SK-N-SH (cell line): ENCODE measurements at regions not wholly inside any gene's neighbourhood (a gene's known extent, or its start where the extent isn't known, plus 50 kb on each side); places are given as distances from the start of the nearest gene placed in this dataset.

ENCODE experiments used
- CTCF ChIA-PET: fragments of 300-600, 350-600 bp; formaldehyde crosslinking; extraction: SDS; loops from one replicate; lab custom pipeline; 2021; lab: Yijun Ruan, JAX
- POLR2A ChIA-PET: fragments of 350-600 bp; sonication (Branson Sonifier 250); formaldehyde crosslinking; extraction: SDS; loops from one replicate; lab custom pipeline; 2020; ENCODE audit warnings: antibody characterized with exemption, inconsistent platforms; lab: Yijun Ruan, JAX
- DNase-seq: peaks from one replicate; pipeline ENCODE4 v3.0.0; 2012
- H2AFZ ChIP-seq: fragments of 200-600 bp; sonication (generic); 2 replicates; pipeline ENCODE4 v1.8.1; 2016; ENCODE audit warnings: antibody characterized with exemption, mild to moderate bottlenecking, low read depth
- H3F3A ChIP-seq: fragments of 200-600 bp; sonication (generic); replicated peaks from 2 replicates; pipeline ENCODE3; 2016; ENCODE audit warnings: antibody characterized with exemption, mild to moderate bottlenecking; ENCODE audit not compliant: insufficient read depth
- H3K27ac ChIP-seq, 2 experiments: fragments of 200-500 bp in 1 of 2; fragments of 200-600 bp in 1 of 2; sonication (Bioruptor generic) in 1 of 2; sonication (generic), shearing (Covaris generic) in 1 of 2; 2 replicates each; pipeline versions ENCODE4 v1.5.1 to v1.6.1; 2014 to 2016; ENCODE audit warnings: low read depth in 2 of 2, inconsistent platforms in 1 of 2, low read length in 1 of 2, mild to moderate bottlenecking in 1 of 2, mixed read lengths in 1 of 2
- H3K27me3 ChIP-seq: fragments of 200-600 bp; sonication (generic), shearing (Covaris generic); 2 replicates; pipeline ENCODE4 v1.6.1; 2016; ENCODE audit warnings: mixed run types; ENCODE audit not compliant: insufficient read depth
- H3K36me3 ChIP-seq, 2 experiments: fragments of 200-500 bp in 1 of 2; fragments of 200-600 bp in 1 of 2; sonication (Bioruptor generic) in 1 of 2; sonication (generic) in 1 of 2; replicated peaks in 1 of 2; 2 replicates each; pipeline versions ENCODE3 to v1.5.1; 2014 to 2016; ENCODE audit warnings: low read length in 1 of 2, mild to moderate bottlenecking in 1 of 2; ENCODE audit not compliant: insufficient read depth in 2 of 2, control insufficient read depth in 1 of 2
- H3K4me1 ChIP-seq, 2 experiments: fragments of 200-500 bp in 1 of 2; fragments of 200-600 bp in 1 of 2; sonication (Bioruptor generic) in 1 of 2; sonication (generic), shearing (Covaris generic) in 1 of 2; 2 replicates each; pipeline versions ENCODE4 v1.5.1 to v1.6.1; 2014 to 2016; ENCODE audit warnings: low read depth in 1 of 2, low read length in 1 of 2, mixed run types in 1 of 2; ENCODE audit not compliant: insufficient read depth in 2 of 2, control insufficient read depth in 1 of 2
- H3K4me2 ChIP-seq: fragments of 200-600 bp; sonication (generic), shearing (Covaris generic); 2 replicates; pipeline ENCODE4 v1.6.1; 2017; ENCODE audit warnings: mixed run types
- H3K4me3 ChIP-seq, 2 experiments: fragments of 200-500 bp in 1 of 2; fragments of 200-600 bp in 1 of 2; sonication (Bioruptor generic) in 1 of 2; sonication (generic), shearing (Covaris generic) in 1 of 2; 2 replicates each; pipeline versions ENCODE4 v1.5.1 to v1.8.1; 2014 to 2016; ENCODE audit warnings: low read depth in 2 of 2, inconsistent platforms in 1 of 2, low read length in 1 of 2, mild to moderate bottlenecking in 1 of 2, mixed read lengths in 1 of 2, moderate library complexity in 1 of 2
- H3K79me2 ChIP-seq: fragments of 200-600 bp; sonication (generic); 2 replicates; pipeline ENCODE4 v1.8.1; 2017; ENCODE audit warnings: mild to moderate bottlenecking; ENCODE audit not compliant: insufficient read depth
- H3K9ac ChIP-seq: fragments of 200-600 bp; sonication (generic); 2 replicates; pipeline ENCODE4 v1.6.1; 2017; ENCODE audit warnings: mixed run types
- H3K9me2 ChIP-seq: fragments of 200-600 bp; sonication (generic); 2 replicates; pipeline ENCODE4 v1.6.1; 2017; ENCODE audit warnings: mixed run types
- H3K9me3 ChIP-seq: fragments of 200-600 bp; sonication (generic); 2 replicates; pipeline ENCODE4 v1.6.1; 2017; ENCODE audit warnings: mixed run types, mild to moderate bottlenecking, moderate library complexity
- H4K20me1 ChIP-seq: fragments of 200-600 bp; sonication (generic); 2 replicates; pipeline ENCODE4 v1.6.1; 2017; ENCODE audit warnings: mild to moderate bottlenecking, mixed run types; ENCODE audit not compliant: insufficient read depth
- CHD2 ChIP-seq: fragments of 150-350 bp; IDR thresholded peaks from 2 replicates; pipeline ENCODE4 v1.6.1; 2018; ENCODE audit warnings: low read length; ENCODE audit not compliant: partially characterized antibody
- FOSL2 ChIP-seq: IDR thresholded peaks from 2 replicates; pipeline ENCODE4 v1.4.0; 2012; ENCODE audit warnings: low read depth, mild to moderate bottlenecking, moderate library complexity, borderline replicate concordance
- GABPA ChIP-seq: IDR thresholded peaks from 2 replicates; pipeline ENCODE4 v1.4.0; 2012; ENCODE audit warnings: low read depth, mild to moderate bottlenecking
- MAX ChIP-seq: IDR thresholded peaks from 2 replicates; pipeline ENCODE4 v1.4.0; 2012; ENCODE audit warnings: low read depth
- MXI1 ChIP-seq: IDR thresholded peaks from 2 replicates; pipeline ENCODE4 v1.6.1; 2012; ENCODE audit warnings: mild to moderate bottlenecking, low read depth, low read length, improper control_type of control experiment
- NFIC ChIP-seq: IDR thresholded peaks from 2 replicates; pipeline ENCODE4 v1.4.0; 2012; ENCODE audit warnings: borderline replicate concordance
- NRF1 ChIP-seq: IDR thresholded peaks from 2 replicates; pipeline ENCODE4 v1.6.1; 2012; ENCODE audit warnings: low read depth, mild to moderate bottlenecking, low read length
- PBX3 ChIP-seq: IDR thresholded peaks from 2 replicates; pipeline ENCODE4; 2012
- POLR2AphosphoS5 ChIP-seq: IDR thresholded peaks from 2 replicates; pipeline ENCODE4 v1.6.1; 2012; ENCODE audit warnings: low read depth, low read length
- RAD21 ChIP-seq: IDR thresholded peaks from 2 replicates; pipeline ENCODE4 v1.6.1; 2012; ENCODE audit warnings: mild to moderate bottlenecking, low read length
- RCOR1 ChIP-seq: fragments of 150-350 bp; IDR thresholded peaks from 2 replicates; pipeline ENCODE4 v1.6.1; 2017; ENCODE audit warnings: antibody characterized with exemption, low read length
- REST ChIP-seq: IDR thresholded peaks from 2 replicates; pipeline ENCODE4 v1.6.1; 2012; ENCODE audit warnings: mild to moderate bottlenecking, low read depth, low read length, moderate library complexity
- RXRA ChIP-seq: IDR thresholded peaks from 2 replicates; pipeline ENCODE4 v1.4.0; 2012; ENCODE audit warnings: low read depth, mild to moderate bottlenecking, borderline replicate concordance
- SMC3 ChIP-seq: IDR thresholded peaks from 2 replicates; pipeline ENCODE4 v1.6.1; 2012; ENCODE audit warnings: low read depth, low read length, improper control_type of control experiment
- TAF1 ChIP-seq: IDR thresholded peaks from 2 replicates; pipeline ENCODE4 v1.6.1; 2012; ENCODE audit warnings: low read depth, mild to moderate bottlenecking, low read length, moderate library complexity, borderline replicate concordance
- TEAD4 ChIP-seq: IDR thresholded peaks from 2 replicates; pipeline ENCODE4 v1.4.0; 2012; ENCODE audit warnings: mild to moderate bottlenecking, borderline replicate concordance; ENCODE audit not compliant: insufficient read depth
- USF2 ChIP-seq: fragments of 150-350 bp; IDR thresholded peaks from 2 replicates; pipeline ENCODE4 v1.6.1; 2017; ENCODE audit warnings: antibody characterized with exemption, low read length, low read depth, borderline replicate concordance
- ZBTB33 ChIP-seq: IDR thresholded peaks from 2 replicates; pipeline ENCODE4 v1.4.0; 2012; ENCODE audit warnings: low read depth, borderline replicate concordance
- WGBS: methylation state at CpG from one replicate; pipeline ENCODE4 v1.1.6; 2017; ENCODE audit warnings: low lambda C conversion rate; 5-methylcytosine and 5-hydroxymethylcytosine counted together

- Histone ChIP-seq H3K27ac (no peak overlapping the region), H3K79me2 (no peaks in the 10 kb centered on the region), H3F3A (no peaks in the 10 kb centered on the region), H3K4me1 (no peaks in the 10 kb centered on the region), H3K4me2 (no peak overlapping the region), H3K4me3 (no peak overlapping the region), H2AFZ (no peak overlapping the region), H3K27me3 (no peaks in the 10 kb centered on the region), H3K9ac (no peak overlapping the region), H3K9me2 (no peaks in the 10 kb centered on the region), H4K20me1 (no peaks in the 10 kb centered on the region), H3K36me3 (no peaks in the 10 kb centered on the region), H3K9me3 (no peaks in the 10 kb centered on the region)
- ChIA-PET POLR2A (no interaction called here), CTCF (no interaction called here)
- no peak for TF ChIP-seq GABPA
- no peak for TF ChIP-seq PBX3
- TF ChIP-seq SMC3 = no peak
- TF ChIP-seq TAF1 = no peak
- DNase-seq = no peak
- WGBS = 29% methylated on average over 1 of the region's 1 CpG
These were observed 191.4 kb upstream of the SGCD start for GRCh38 chr5:156135531-156135930.

GRCh38 chr5:156137071-156137869, 189.7 kb upstream of the SGCD start:
- Histone ChIP-seq H3K9me3 (no peaks in the 10 kb centered on the region), H4K20me1 (no peaks in the 10 kb centered on the region), H3K79me2 (no peaks in the 10 kb centered on the region), H3K27ac (no peak overlapping the region; a peak in 1 of 4 replicates), H3F3A (no peaks in the 10 kb centered on the region), H3K4me3 (no peak overlapping the region), H3K9ac (no peak overlapping the region), H3K36me3 (no peaks in the 10 kb centered on the region), H3K4me2 (no peak overlapping the region), H3K9me2 (no peaks in the 10 kb centered on the region), H2AFZ (no peak overlapping the region), H3K27me3 (no peaks in the 10 kb centered on the region), H3K4me1 (no peaks in the 10 kb centered on the region)
- DNase-seq = no peak
- POLR2A ChIA-PET = no interaction called here
- CTCF ChIA-PET = no interaction called here
- TF ChIP-seq MAX = no peak
- no peak for TF ChIP-seq FOSL2
- TF ChIP-seq RXRA = no peak
- TF ChIP-seq NFIC = no peak
- TF ChIP-seq RAD21 = no peak
- no peak for TF ChIP-seq GABPA
- no peak for TF ChIP-seq POLR2AphosphoS5
- no peak for TF ChIP-seq NRF1
- TF ChIP-seq MXI1 = no peak
- no peak for TF ChIP-seq USF2
- TF ChIP-seq TAF1 = no peak
- TF ChIP-seq SMC3 = no peak
- TF ChIP-seq RCOR1 = no peak
- TF ChIP-seq CHD2 = no peak
- TF ChIP-seq TEAD4 = no peak
- no peak for TF ChIP-seq REST
- TF ChIP-seq ZBTB33 = no peak
- 29% methylated on average over 5 of the region's 5 CpGs for WGBS
